Endothelial cell of umbilical vein (primary cell): ENCODE measurements at regions not wholly inside any gene's neighbourhood (a gene's known extent, or its start where the extent isn't known, plus 50 kb on each side); places are given as distances from the start of the nearest gene placed in this dataset.

Source experiments
- EZH2 ChIP-seq: IDR thresholded peaks from 2 replicates; pipeline ENCODE4 v1.6.1; 2012; ENCODE audit warnings: borderline replicate concordance, low read depth, mild to moderate bottlenecking, moderate library complexity, low read length, inconsistent platforms; ENCODE audit not compliant: severe bottlenecking
- GATA2 ChIP-seq: IDR thresholded peaks from 2 replicates; pipeline ENCODE4 v1.7.0; 2011; ENCODE audit warnings: low read depth, mild to moderate bottlenecking, moderate library complexity, mixed read lengths, low read length; ENCODE audit not compliant: insufficient read length, insufficient read depth
- POLR2A ChIP-seq: IDR thresholded peaks from 2 replicates; pipeline ENCODE4 v1.6.1; 2012; ENCODE audit warnings: low read depth, mild to moderate bottlenecking, control low read depth, low read length
- TF ChIP-seq, protein P1 (sequence below), 2 donors: IDR thresholded peaks; 1 replicate in 1 of 2; 2 replicates in 1 of 2; pipeline ENCODE4 v1.5.1; 2011; ENCODE audit warnings: low read length in 2 of 2, mild to moderate bottlenecking in 2 of 2, moderate library complexity in 2 of 2, control low read depth in 1 of 2, inconsistent platforms in 1 of 2, low read depth in 1 of 2; ENCODE audit not compliant: insufficient read depth in 1 of 2; ENCODE audit errors: extremely low read depth in 1 of 2
- TF ChIP-seq, protein P2 (sequence below): IDR thresholded peaks from 2 replicates; pipeline ENCODE4 v1.6.1; 2011; ENCODE audit not compliant: insufficient read depth, insufficient read length

DNA sequence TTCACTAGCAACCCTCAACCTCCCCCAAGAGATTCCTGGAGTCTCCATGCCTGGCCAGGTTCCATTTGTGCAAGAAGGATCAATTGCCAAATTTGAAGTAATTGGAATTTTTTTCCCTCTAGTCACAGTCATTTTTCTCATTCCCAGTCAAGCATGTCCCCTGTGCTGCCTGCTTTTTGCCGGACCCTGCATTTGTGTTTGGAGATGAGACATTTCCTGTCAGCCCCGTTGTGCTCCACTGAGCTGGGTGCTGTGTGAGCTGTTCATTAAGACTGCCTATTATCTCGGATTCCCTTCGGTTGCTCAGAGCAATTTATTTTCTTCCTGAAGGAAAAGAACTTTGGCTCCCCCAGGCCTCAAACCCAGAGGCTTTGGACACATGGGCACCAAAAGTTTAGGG lies 201.0 kb upstream of the NLRP1 start:
- TF ChIP-seq, protein P1, sequence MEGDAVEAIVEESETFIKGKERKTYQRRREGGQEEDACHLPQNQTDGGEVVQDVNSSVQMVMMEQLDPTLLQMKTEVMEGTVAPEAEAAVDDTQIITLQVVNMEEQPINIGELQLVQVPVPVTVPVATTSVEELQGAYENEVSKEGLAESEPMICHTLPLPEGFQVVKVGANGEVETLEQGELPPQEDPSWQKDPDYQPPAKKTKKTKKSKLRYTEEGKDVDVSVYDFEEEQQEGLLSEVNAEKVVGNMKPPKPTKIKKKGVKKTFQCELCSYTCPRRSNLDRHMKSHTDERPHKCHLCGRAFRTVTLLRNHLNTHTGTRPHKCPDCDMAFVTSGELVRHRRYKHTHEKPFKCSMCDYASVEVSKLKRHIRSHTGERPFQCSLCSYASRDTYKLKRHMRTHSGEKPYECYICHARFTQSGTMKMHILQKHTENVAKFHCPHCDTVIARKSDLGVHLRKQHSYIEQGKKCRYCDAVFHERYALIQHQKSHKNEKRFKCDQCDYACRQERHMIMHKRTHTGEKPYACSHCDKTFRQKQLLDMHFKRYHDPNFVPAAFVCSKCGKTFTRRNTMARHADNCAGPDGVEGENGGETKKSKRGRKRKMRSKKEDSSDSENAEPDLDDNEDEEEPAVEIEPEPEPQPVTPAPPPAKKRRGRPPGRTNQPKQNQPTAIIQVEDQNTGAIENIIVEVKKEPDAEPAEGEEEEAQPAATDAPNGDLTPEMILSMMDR (IDR thresholded peaks at IDR 0.05; ENCODE audit: extremely low read depth in 1 of 2, insufficient read depth in 1 of 2, low read depth in 1 of 2, low read length in 2 of 2), result no peak
- no peak for TF ChIP-seq POLR2A
- TF ChIP-seq GATA2, result peak; percentile 69
- no peak for TF ChIP-seq EZH2
- TF ChIP-seq, protein P2, sequence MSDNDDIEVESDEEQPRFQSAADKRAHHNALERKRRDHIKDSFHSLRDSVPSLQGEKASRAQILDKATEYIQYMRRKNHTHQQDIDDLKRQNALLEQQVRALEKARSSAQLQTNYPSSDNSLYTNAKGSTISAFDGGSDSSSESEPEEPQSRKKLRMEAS, result no peak
